GM23248 (cell line): ENCODE measurements at regions not wholly inside any gene's neighbourhood (a gene's known extent, or its start where the extent isn't known, plus 50 kb on each side); places are given as distances from the start of the nearest gene placed in this dataset.

Experiments used
- EZH2 ChIP-seq: fragments of 200-600 bp; sonication (generic); IDR thresholded peaks from 2 replicates; pipeline ENCODE4 v1.6.1; 2018; ENCODE audit warnings: antibody characterized with exemption, mild to moderate bottlenecking; ENCODE audit not compliant: insufficient read depth, poor library complexity, severe bottlenecking
- EZH2phosphoT487 ChIP-seq: fragments of 200-600 bp; sonication (generic); IDR thresholded peaks from 2 replicates; pipeline ENCODE4 v1.6.1; 2018; ENCODE audit warnings: antibody characterized with exemption, moderate library complexity, mild to moderate bottlenecking, low read depth; ENCODE audit not compliant: insufficient read depth

- TF ChIP-seq EZH2phosphoT487 (no peak), EZH2 (no peak)
These were observed 425.9 kb upstream of the DCN start for GRCh38 chr12:91608542-91608941.
